K562 (cell line): ENCODE measurements at regions not wholly inside any gene's neighbourhood (a gene's known extent, or its start where the extent isn't known, plus 50 kb on each side); places are given as distances from the start of the nearest gene placed in this dataset.

Experiments used
- ATAC-seq: fragments of 200-7000 bp; cut with Tn5 transposase; 3 replicates; pipeline ENCODE4 v1.9.1; 2020; ENCODE audit warnings: moderate library complexity
- BruUV-seq: library from RNA; stranded (reverse); fragments of 400-500 nt; replicated peaks from 2 replicates; lab custom pipeline; 2021; lab: Mats Ljungman, UMichigan
- CTCF ChIA-PET: fragments of 300-600 bp; formaldehyde crosslinking; extraction: SDS; loops from one replicate; lab custom pipeline; 2021; ENCODE audit warnings: low intra/inter-chr PET ratio; lab: Yijun Ruan, JAX
- POLR2A ChIA-PET: fragments of 300-600, 350-650 bp; sonication (Branson Sonifier 250); formaldehyde crosslinking; extraction: SDS; loops from one replicate; lab custom pipeline; 2021; ENCODE audit warnings: antibody characterized with exemption, inconsistent platforms; lab: Yijun Ruan, JAX
- DNase-seq, 4 experiments: peaks; one replicate each; pipeline versions ENCODE4 v3.0.0 to v3.0.0-alpha.2; 2011 to 2018; ENCODE audit warnings: low spot score in 3 of 4, mixed read lengths in 3 of 4; ENCODE audit errors: extremely low read depth in 1 of 4
- FAIRE-seq: peaks from 2 replicates; lab custom pipeline; 2011; peaks lifted over from hg19 to GRCh38; lab: Jason Lieb, UNC
- H2AFZ ChIP-seq: 2 replicates; pipeline ENCODE4 v1.6.0; 2011; ENCODE audit warnings: low read depth, low read length, control low read depth, inconsistent platforms
- H3K27ac ChIP-seq: fragments of 200-600 bp; 3 replicates; pipeline ENCODE4 v1.8.0; 2011; ENCODE audit warnings: low read depth, mild to moderate bottlenecking, control low read depth, inconsistent platforms, low read length, moderate library complexity, mixed read lengths; ENCODE audit errors: extremely low read depth
- H3K27me3 ChIP-seq, 2 experiments: fragments of 300-600 bp in 1 of 2; 2 replicates in 1 of 2; 3 replicates in 1 of 2; pipeline versions ENCODE4 v1.6.0 to v1.8.0; 2011; ENCODE audit warnings: inconsistent platforms in 2 of 2, low read length in 2 of 2, mild to moderate bottlenecking in 1 of 2, mixed read lengths in 1 of 2, moderate library complexity in 1 of 2; ENCODE audit not compliant: control insufficient read depth in 2 of 2, insufficient read depth in 2 of 2
- H3K36me3 ChIP-seq: fragments of 300-600 bp; 3 replicates; pipeline ENCODE4 v1.8.0; 2011; ENCODE audit warnings: mild to moderate bottlenecking, low read length, inconsistent platforms; ENCODE audit not compliant: control insufficient read depth, insufficient read depth
- H3K4me1 ChIP-seq, 2 experiments: fragments of 200-600 bp in 1 of 2; replicated peaks in 1 of 2; 2 replicates in 1 of 2; 3 replicates in 1 of 2; pipeline versions ENCODE4 v1.5.1 to v1.8.0; 2011; ENCODE audit warnings: inconsistent platforms in 2 of 2, low read length in 2 of 2, mild to moderate bottlenecking in 1 of 2, mixed read lengths in 1 of 2, moderate library complexity in 1 of 2; ENCODE audit not compliant: control insufficient read depth in 2 of 2, insufficient read depth in 2 of 2
- H3K4me2 ChIP-seq: 2 replicates; pipeline ENCODE4 v1.6.1; 2011; ENCODE audit warnings: low read length, control low read depth, inconsistent platforms, mixed read lengths; ENCODE audit not compliant: insufficient read depth
- H3K4me3 ChIP-seq: fragments of 200-600 bp; sonication (generic), shearing (Covaris generic); 2 replicates; pipeline ENCODE4 v1.5.1; 2016; ENCODE audit warnings: control low read depth, inconsistent platforms
- H3K79me2 ChIP-seq: fragments of 200-600 bp; 3 replicates; pipeline ENCODE4 v1.8.0; 2011; ENCODE audit warnings: low read length, inconsistent platforms; ENCODE audit not compliant: control insufficient read depth, insufficient read depth
- H3K9ac ChIP-seq, 2 experiments: 2 replicates each; pipeline versions ENCODE4 v1.6.0 to v1.6.1; 2011; ENCODE audit warnings: low read depth in 2 of 2, low read length in 2 of 2, control low read depth in 1 of 2, inconsistent platforms in 1 of 2, mild to moderate bottlenecking in 1 of 2, mixed read lengths in 1 of 2; ENCODE audit not compliant: insufficient read depth in 1 of 2
- H3K9me1 ChIP-seq: one replicate; pipeline ENCODE4 v1.6.0; 2011; ENCODE audit warnings: inconsistent platforms, mild to moderate bottlenecking, low read length, moderate library complexity; ENCODE audit not compliant: control insufficient read depth, insufficient read depth
- H3K9me3 ChIP-seq: replicated peaks from 2 replicates; pipeline ENCODE4 v1.5.1; 2011; ENCODE audit warnings: low read depth, low read length, inconsistent platforms; ENCODE audit not compliant: control insufficient read depth, insufficient read depth
- H4K20me1 ChIP-seq: replicated peaks from 2 replicates; pipeline ENCODE4 v1.6.1; 2011; ENCODE audit warnings: low read length, inconsistent platforms, mixed read lengths; ENCODE audit not compliant: control insufficient read depth, insufficient read depth
- BRD9 ChIP-seq: fragments of 450-650 bp; IDR thresholded peaks from 2 replicates; pipeline ENCODE4 v1.6.1; 2018; ENCODE audit warnings: low read depth; ENCODE audit not compliant: partially characterized antibody
- CBX3 ChIP-seq, 2 experiments: IDR thresholded peaks; 1 replicate in 1 of 2; 2 replicates in 1 of 2; pipeline ENCODE4 v1.6.1; 2012; ENCODE audit warnings: inconsistent platforms in 2 of 2, low read length in 2 of 2, borderline replicate concordance in 1 of 2, control low read depth in 1 of 2
- CBX5 ChIP-seq: IDR thresholded peaks from 2 replicates; pipeline ENCODE4 v1.6.1; 2014; ENCODE audit warnings: low read depth, borderline replicate concordance
- CBX8 ChIP-seq: fragments of 200-600 bp; sonication (generic); IDR thresholded peaks from 2 replicates; pipeline ENCODE4 v1.6.1; 2012; ENCODE audit warnings: borderline replicate concordance, mixed run types, low read depth, mild to moderate bottlenecking, moderate library complexity, mixed read lengths, low read length, control low read depth, inconsistent platforms; ENCODE audit not compliant: poor library complexity, severe bottlenecking; ENCODE audit errors: extremely low read depth
- DNMT1 ChIP-seq: fragments of 450-650 bp; IDR thresholded peaks from 2 replicates; pipeline ENCODE4 v1.6.1; 2016; ENCODE audit warnings: antibody characterized with exemption, mild to moderate bottlenecking
- FOXJ2 ChIP-seq: fragments of 200-800 bp; sonication (Bioruptor generic); IDR thresholded peaks from 2 replicates; pipeline ENCODE4 v1.6.1; 2016; ENCODE audit warnings: missing genetic modification characterization, missing compliant biosample characterization
- FOXJ3 ChIP-seq: sonication (generic); formaldehyde crosslinking; IDR thresholded peaks from 2 replicates; pipeline ENCODE4 v1.4.0; 2020; ENCODE audit warnings: mild to moderate bottlenecking, missing genetic modification reagents
- GABPB1 ChIP-seq: sonication (generic); formaldehyde crosslinking; IDR thresholded peaks from 2 replicates; pipeline ENCODE4 v1.8.0; 2022; ENCODE audit warnings: mild to moderate bottlenecking, missing genetic modification reagents
- HMG20A ChIP-seq: fragments of 450-650 bp; formaldehyde crosslinking; conservative IDR thresholded peaks from 2 replicates; pipeline ENCODE4 v1.4.0; 2020; ENCODE audit warnings: mild to moderate bottlenecking, mixed read lengths
- HNRNPL ChIP-seq: fragments of 200-400 bp; formaldehyde crosslinking; IDR thresholded peaks from 2 replicates; pipeline ENCODE4 v1.6.1; 2017; ENCODE audit warnings: low read depth, mild to moderate bottlenecking, low read length
- HNRNPUL1 ChIP-seq: fragments of 200-400 bp; formaldehyde crosslinking; IDR thresholded peaks from 2 replicates; pipeline ENCODE4 v1.6.1; 2017; ENCODE audit warnings: low read length
- MECOM ChIP-seq: fragments of 250-450 bp; sonication (Bioruptor Pico); IDR thresholded peaks from 2 replicates; pipeline ENCODE4 v1.8.0; 2022; ENCODE audit warnings: inconsistent platforms
- NRF1 ChIP-seq, 2 experiments: fragments of 450-650 bp; IDR thresholded peaks in 1 of 2; conservative IDR thresholded peaks in 1 of 2; 2 replicates each; pipeline ENCODE4 v1.6.1; 2014; ENCODE audit warnings: mild to moderate bottlenecking in 2 of 2
- PCBP2 ChIP-seq: fragments of 200-400 bp; formaldehyde crosslinking; IDR thresholded peaks from 2 replicates; pipeline ENCODE4 v1.6.1; 2018; ENCODE audit warnings: low read length, low read depth, mild to moderate bottlenecking, moderate library complexity; ENCODE audit not compliant: poor library complexity, severe bottlenecking
- PRMT5 ChIP-seq: sonication (generic); formaldehyde crosslinking; IDR thresholded peaks from 2 replicates; pipeline ENCODE4 v1.5.0; 2020; ENCODE audit warnings: missing genetic modification reagents
- SAP30 ChIP-seq: fragments of 200-600 bp; sonication (generic); IDR thresholded peaks from 2 replicates; pipeline ENCODE4 v1.6.1; 2012; ENCODE audit warnings: borderline replicate concordance, low read depth, mild to moderate bottlenecking, moderate library complexity, low read length, control low read depth, inconsistent platforms; ENCODE audit not compliant: insufficient read depth, poor library complexity, severe bottlenecking
- TAF1 ChIP-seq: IDR thresholded peaks from 2 replicates; pipeline ENCODE4 v1.6.1; 2011; ENCODE audit warnings: mild to moderate bottlenecking, low read length, moderate library complexity; ENCODE audit not compliant: insufficient read depth, control insufficient read depth, severe bottlenecking; ENCODE audit errors: extremely low read depth
- WHSC1 ChIP-seq: IDR thresholded peaks from one replicate; pipeline ENCODE4 v1.6.1; 2012; ENCODE audit warnings: low read length, control low read depth, inconsistent platforms
- ZC3H11A ChIP-seq: IDR thresholded peaks from 2 replicates; pipeline ENCODE4 v1.6.1; 2012; ENCODE audit warnings: low read depth, low read length, improper control_type of control experiment
- ZNF232 ChIP-seq: sonication (generic); formaldehyde crosslinking; IDR thresholded peaks from 2 replicates; pipeline ENCODE4 v1.8.0; 2022; ENCODE audit warnings: mild to moderate bottlenecking, missing genetic modification reagents
- WGBS: fragments of 100-300 bp; shearing (Covaris generic); methylation state at CpG from one replicate; pipeline ENCODE4 v1.1.6; 2016; ENCODE audit warnings: low coverage, mixed read lengths; ENCODE audit not compliant: insufficient coverage; ENCODE audit errors: missing lambda C conversion rate; 5-methylcytosine and 5-hydroxymethylcytosine counted together
- in situ Hi-C: fragments of 300-500 bp; cut with MboI; formaldehyde crosslinking; loops from 4 replicates; pipeline ENCODE4 v1.15.0; 2018; ENCODE audit warnings: inconsistent platforms, mixed read lengths
- intact Hi-C: fragments of 100-400 bp; cut with micrococcal nuclease; formaldehyde crosslinking; loops from 2 replicates; pipeline ENCODE4 v1.14.2; 2022

GRCh38 chr2:16395601-16396000 lies 270.0 kb downstream of the CYRIA start:
- no peak for DNase-seq

GRCh38 chr2:16394986-16395550 lies 270.6 kb downstream of the CYRIA start:
- H3K27ac ChIP-seq: no peak overlapping the region; the same call in 2 of the 3 replicates
- peak; percentile 15 for FAIRE-seq
- BruUV-seq: no TSS peak
- ATAC-seq: no peak
- no peak overlapping the region for H2AFZ ChIP-seq
- 19% methylated on average over 3 of the region's 3 CpGs for WGBS
- H3K4me2 ChIP-seq: no peak overlapping the region
- intact Hi-C loops: no loop called here
- H3K9me1 ChIP-seq: no peaks in the 10 kb centered on the region
- ChIA-PET CTCF (no interaction called here), POLR2A (no interaction called here)
- no peaks in the 10 kb centered on the region for H4K20me1 ChIP-seq
- DNase-seq: no peak
- no peaks in the 10 kb centered on the region for H3K79me2 ChIP-seq
- in situ Hi-C loops: no loop called here
- no peaks in the 10 kb centered on the region for H3K36me3 ChIP-seq
- H3K4me3 ChIP-seq: no peak overlapping the region
- peaks cover 3 to 8% of the 10 kb centered on the region in 2 experiments; a peak in 2 of 5 replicates for H3K4me1 ChIP-seq
- peaks cover 7 to 12% of the 10 kb centered on the region in 2 experiments; a peak in 3 of 5 replicates for H3K27me3 ChIP-seq
- no peaks in the 10 kb centered on the region for H3K9me3 ChIP-seq
- H3K9ac ChIP-seq: no peak overlapping the region
- TF ChIP-seq PRMT5 (CRISPR knock-in tag): no peak
- no peak for TF ChIP-seq DNMT1
- no peak for TF ChIP-seq HNRNPL
- TF ChIP-seq PCBP2: no peak
- no peak for TF ChIP-seq FOXJ3 (CRISPR knock-in tag)
- TF ChIP-seq HMG20A: no peak
- no peak for TF ChIP-seq CBX8
- TF ChIP-seq WHSC1: no peak
- no peak for TF ChIP-seq SAP30
- no peak for TF ChIP-seq ZC3H11A
- no peak for TF ChIP-seq BRD9
- TF ChIP-seq MECOM (CRISPR knock-in tag): no peak

More at GRCh38 chr2:16395601-16396000, 270.0 kb downstream of the CYRIA start:
- no peak overlapping the region for H3K4me2 ChIP-seq
- intact Hi-C loops: no loop called here
- peaks cover 7 to 12% of the 10 kb centered on the region in 2 experiments; a peak in 3 of 5 replicates for H3K27me3 ChIP-seq
- H2AFZ ChIP-seq: no peak overlapping the region
- no peak overlapping the region for H3K27ac ChIP-seq
- H3K9me1 ChIP-seq: no peaks in the 10 kb centered on the region
- FAIRE-seq (no peak), ATAC-seq (no peak)
- no peaks in the 10 kb centered on the region for H3K79me2 ChIP-seq
- POLR2A ChIA-PET: no interaction called here
- 0% methylated on average over 1 of the region's 1 CpG for WGBS
- in situ Hi-C loops: no loop called here
- CTCF ChIA-PET: no interaction called here
- TF ChIP-seq TAF1: no peak
- TF ChIP-seq GABPB1 (CRISPR knock-in tag): no peak
- no peak for TF ChIP-seq ZNF232 (CRISPR knock-in tag)
- no peak for TF ChIP-seq HNRNPUL1
- TF ChIP-seq NRF1 (conservative IDR thresholded peaks at IDR 0.05 in 1 of 2, IDR thresholded peaks at IDR 0.05 in 1 of 2): no peak
- TF ChIP-seq CBX3 (IDR thresholded peaks at IDR 0.05; ENCODE audit: borderline replicate concordance in 1 of 2, low read length in 2 of 2): no peak
- TF ChIP-seq FOXJ2 (tag): no peak
- no peak for TF ChIP-seq CBX5
- H3K36me3 ChIP-seq: no peaks in the 10 kb centered on the region
- peaks cover 6 to 12% of the 10 kb centered on the region in 2 experiments; a peak in 4 of 5 replicates for H3K4me1 ChIP-seq
- no peak overlapping the region for H3K4me3 ChIP-seq
- H4K20me1 ChIP-seq: no peaks in the 10 kb centered on the region
- BruUV-seq: no TSS peak
- no peaks in the 10 kb centered on the region for H3K9me3 ChIP-seq
- H3K9ac ChIP-seq: no peak overlapping the region
